OCI-LY1 (cell line): ENCODE measurements at regions not wholly inside any gene's neighbourhood (a gene's known extent, or its start where the extent isn't known, plus 50 kb on each side); places are given as distances from the start of the nearest gene placed in this dataset.
"Not testable (repeated sequence)": the region's sequence is repeated elsewhere in the genome, so short reads cannot be mapped to it uniquely, and the experiment has no call there.

ENCODE experiments used
- CTCF ChIP-seq: fragments of 200-600 bp; sonication (generic), shearing (Covaris generic); IDR thresholded peaks from 2 replicates; pipeline ENCODE4 v1.5.1; 2017; ENCODE audit warnings: mild to moderate bottlenecking, antibody characterized with exemption, low read length, moderate library complexity, mixed read lengths
- EZH2 ChIP-seq: fragments of 200-600 bp; sonication (generic), shearing (Covaris generic); IDR thresholded peaks from 2 replicates; pipeline ENCODE4 v1.8.0; 2017; ENCODE audit warnings: borderline replicate concordance, mixed run types, mild to moderate bottlenecking, antibody characterized with exemption, low read length, moderate library complexity, mixed read lengths

- TF ChIP-seq EZH2, CTCF: not testable (repeated sequence)
Measured at GRCh38 chr21:27858053-27858825, 891.4 kb upstream of the ADAMTS5 start.
